K562 (cell line): ENCODE measurements at regions not wholly inside any gene's neighbourhood (a gene's known extent, or its start where the extent isn't known, plus 50 kb on each side); places are given as distances from the start of the nearest gene placed in this dataset.

ENCODE experiments used
- ATAC-seq: fragments of 200-7000 bp; cut with Tn5 transposase; 3 replicates; pipeline ENCODE4 v1.9.1; 2020; ENCODE audit warnings: moderate library complexity
- BruUV-seq: library from RNA; stranded (reverse); fragments of 400-500 nt; replicated peaks from 2 replicates; lab custom pipeline; 2021; lab: Mats Ljungman, UMichigan
- CTCF ChIA-PET: fragments of 300-600 bp; formaldehyde crosslinking; extraction: SDS; loops from one replicate; lab custom pipeline; 2021; ENCODE audit warnings: low intra/inter-chr PET ratio; lab: Yijun Ruan, JAX
- POLR2A ChIA-PET: fragments of 300-600, 350-650 bp; sonication (Branson Sonifier 250); formaldehyde crosslinking; extraction: SDS; loops from one replicate; lab custom pipeline; 2021; ENCODE audit warnings: antibody characterized with exemption, inconsistent platforms; lab: Yijun Ruan, JAX
- DNase-seq, 4 experiments: peaks; one replicate each; pipeline versions ENCODE4 v3.0.0 to v3.0.0-alpha.2; 2011 to 2018; ENCODE audit warnings: low spot score in 3 of 4, mixed read lengths in 3 of 4; ENCODE audit errors: extremely low read depth in 1 of 4
- FAIRE-seq: peaks from 2 replicates; lab custom pipeline; 2011; peaks lifted over from hg19 to GRCh38; lab: Jason Lieb, UNC
- H2AFZ ChIP-seq: 2 replicates; pipeline ENCODE4 v1.6.0; 2011; ENCODE audit warnings: low read depth, low read length, control low read depth, inconsistent platforms
- H3K27ac ChIP-seq: fragments of 200-600 bp; 3 replicates; pipeline ENCODE4 v1.8.0; 2011; ENCODE audit warnings: low read depth, mild to moderate bottlenecking, control low read depth, inconsistent platforms, low read length, moderate library complexity, mixed read lengths; ENCODE audit errors: extremely low read depth
- H3K27me3 ChIP-seq, 2 experiments: fragments of 300-600 bp in 1 of 2; 2 replicates in 1 of 2; 3 replicates in 1 of 2; pipeline versions ENCODE4 v1.6.0 to v1.8.0; 2011; ENCODE audit warnings: inconsistent platforms in 2 of 2, low read length in 2 of 2, mild to moderate bottlenecking in 1 of 2, mixed read lengths in 1 of 2, moderate library complexity in 1 of 2; ENCODE audit not compliant: control insufficient read depth in 2 of 2, insufficient read depth in 2 of 2
- H3K36me3 ChIP-seq: fragments of 300-600 bp; 3 replicates; pipeline ENCODE4 v1.8.0; 2011; ENCODE audit warnings: mild to moderate bottlenecking, low read length, inconsistent platforms; ENCODE audit not compliant: control insufficient read depth, insufficient read depth
- H3K4me1 ChIP-seq, 2 experiments: fragments of 200-600 bp in 1 of 2; replicated peaks in 1 of 2; 2 replicates in 1 of 2; 3 replicates in 1 of 2; pipeline versions ENCODE4 v1.5.1 to v1.8.0; 2011; ENCODE audit warnings: inconsistent platforms in 2 of 2, low read length in 2 of 2, mild to moderate bottlenecking in 1 of 2, mixed read lengths in 1 of 2, moderate library complexity in 1 of 2; ENCODE audit not compliant: control insufficient read depth in 2 of 2, insufficient read depth in 2 of 2
- H3K4me2 ChIP-seq: 2 replicates; pipeline ENCODE4 v1.6.1; 2011; ENCODE audit warnings: low read length, control low read depth, inconsistent platforms, mixed read lengths; ENCODE audit not compliant: insufficient read depth
- H3K4me3 ChIP-seq: fragments of 200-600 bp; sonication (generic), shearing (Covaris generic); 2 replicates; pipeline ENCODE4 v1.5.1; 2016; ENCODE audit warnings: control low read depth, inconsistent platforms
- H3K79me2 ChIP-seq: fragments of 200-600 bp; 3 replicates; pipeline ENCODE4 v1.8.0; 2011; ENCODE audit warnings: low read length, inconsistent platforms; ENCODE audit not compliant: control insufficient read depth, insufficient read depth
- H3K9ac ChIP-seq, 2 experiments: 2 replicates each; pipeline versions ENCODE4 v1.6.0 to v1.6.1; 2011; ENCODE audit warnings: low read depth in 2 of 2, low read length in 2 of 2, control low read depth in 1 of 2, inconsistent platforms in 1 of 2, mild to moderate bottlenecking in 1 of 2, mixed read lengths in 1 of 2; ENCODE audit not compliant: insufficient read depth in 1 of 2
- H3K9me1 ChIP-seq: one replicate; pipeline ENCODE4 v1.6.0; 2011; ENCODE audit warnings: inconsistent platforms, mild to moderate bottlenecking, low read length, moderate library complexity; ENCODE audit not compliant: control insufficient read depth, insufficient read depth
- H3K9me3 ChIP-seq: replicated peaks from 2 replicates; pipeline ENCODE4 v1.5.1; 2011; ENCODE audit warnings: low read depth, low read length, inconsistent platforms; ENCODE audit not compliant: control insufficient read depth, insufficient read depth
- H4K20me1 ChIP-seq: replicated peaks from 2 replicates; pipeline ENCODE4 v1.6.1; 2011; ENCODE audit warnings: low read length, inconsistent platforms, mixed read lengths; ENCODE audit not compliant: control insufficient read depth, insufficient read depth
- AFF1 ChIP-seq, 2 experiments: fragments of 450-650 bp; IDR thresholded peaks; 2 replicates each; pipeline ENCODE4 v1.6.1; 2018; ENCODE audit warnings: mild to moderate bottlenecking in 2 of 2, low read depth in 1 of 2; ENCODE audit not compliant: partially characterized antibody in 2 of 2
- EZH2 ChIP-seq: IDR thresholded peaks from 2 replicates; pipeline ENCODE4 v1.6.1; 2012; ENCODE audit warnings: low read depth, mild to moderate bottlenecking, inconsistent platforms, low read length, borderline replicate concordance
- FOS ChIP-seq: IDR thresholded peaks from 3 replicates; pipeline ENCODE4 v1.6.1; 2011; ENCODE audit not compliant: insufficient read length; ENCODE audit errors: extremely low read depth
- HDAC2 ChIP-seq: fragments of 450-650 bp; IDR thresholded peaks from 2 replicates; pipeline ENCODE4 v1.6.1; 2016; ENCODE audit warnings: mild to moderate bottlenecking
- HNRNPL ChIP-seq: fragments of 200-400 bp; formaldehyde crosslinking; IDR thresholded peaks from 2 replicates; pipeline ENCODE4 v1.6.1; 2017; ENCODE audit warnings: low read depth, mild to moderate bottlenecking, low read length
- KLF16 ChIP-seq: IDR thresholded peaks from 2 replicates; pipeline ENCODE4 v1.6.1; 2016; ENCODE audit warnings: antibody characterized with exemption
- LEF1 ChIP-seq: fragments of 450-650 bp; IDR thresholded peaks from 2 replicates; pipeline ENCODE4 v1.6.1; 2016; ENCODE audit warnings: mild to moderate bottlenecking
- MCM3 ChIP-seq: fragments of 450-650 bp; IDR thresholded peaks from 2 replicates; pipeline ENCODE4 v1.6.1; 2016
- NELFE ChIP-seq: IDR thresholded peaks from 2 replicates; pipeline ENCODE4 v1.6.1; 2011; ENCODE audit warnings: mild to moderate bottlenecking; ENCODE audit not compliant: insufficient read depth, insufficient read length
- NUFIP1 ChIP-seq: fragments of 450-650 bp; IDR thresholded peaks from 2 replicates; pipeline ENCODE4 v1.6.1; 2018; ENCODE audit not compliant: partially characterized antibody
- RNF2 ChIP-seq: sonication (generic); IDR thresholded peaks from 2 replicates; pipeline ENCODE4 v1.6.1; 2016
- RUNX1 ChIP-seq: sonication (generic); IDR thresholded peaks from 2 replicates; pipeline ENCODE4 v1.6.1; 2016; ENCODE audit warnings: antibody characterized with exemption, low read depth
- TCF3 ChIP-seq: sonication (generic); formaldehyde crosslinking; IDR thresholded peaks from 2 replicates; pipeline ENCODE4 v1.4.0; 2020; ENCODE audit warnings: mild to moderate bottlenecking, missing genetic modification reagents
- ZNF12 ChIP-seq: sonication (generic); formaldehyde crosslinking; IDR thresholded peaks from 2 replicates; pipeline ENCODE4 v1.4.0; 2020; ENCODE audit warnings: mild to moderate bottlenecking, missing genetic modification reagents
- WGBS: fragments of 100-300 bp; shearing (Covaris generic); methylation state at CpG from one replicate; pipeline ENCODE4 v1.1.6; 2016; ENCODE audit warnings: low coverage, mixed read lengths; ENCODE audit not compliant: insufficient coverage; ENCODE audit errors: missing lambda C conversion rate; 5-methylcytosine and 5-hydroxymethylcytosine counted together
- in situ Hi-C: fragments of 300-500 bp; cut with MboI; formaldehyde crosslinking; loops from 4 replicates; pipeline ENCODE4 v1.15.0; 2018; ENCODE audit warnings: inconsistent platforms, mixed read lengths
- intact Hi-C: fragments of 100-400 bp; cut with micrococcal nuclease; formaldehyde crosslinking; loops from 2 replicates; pipeline ENCODE4 v1.14.2; 2022
- TF ChIP-seq, protein P1 (sequence below): fragments of 250-450 bp; sonication (Bioruptor Pico); IDR thresholded peaks from 2 replicates; pipeline ENCODE4 v1.4.0; 2020
- TF ChIP-seq, protein P2 (sequence below): fragments of 250-450 bp; sonication (Bioruptor Pico); IDR thresholded peaks from 2 replicates; pipeline ENCODE4 v1.8.0; 2021; ENCODE audit warnings: mild to moderate bottlenecking, moderate library complexity

DNA sequence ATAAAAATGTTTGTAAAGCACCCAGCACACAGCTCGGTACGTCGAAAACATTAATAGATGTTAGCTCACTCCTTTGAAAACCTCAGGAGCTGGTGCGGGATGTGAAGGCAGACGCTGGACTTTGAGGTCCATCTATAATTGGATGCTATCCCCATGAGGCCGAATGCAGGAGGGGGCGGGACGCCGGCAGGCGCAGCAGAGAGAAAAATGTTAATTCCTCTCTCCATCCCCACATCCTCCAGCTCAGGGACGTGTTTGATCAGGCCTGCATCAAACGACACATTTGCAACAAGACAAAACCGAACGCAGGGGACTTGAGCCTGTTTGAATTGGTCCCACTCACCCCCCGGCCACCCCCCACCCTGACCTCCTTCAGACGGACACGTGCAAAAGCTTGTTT lies 231.0 kb downstream of the RBM19 start:
- POLR2A ChIA-PET, result interaction anchor here (0.6 to 1.0 kb wide), 4 partner anchors 10 to 57 kb away, joined by 3 read pairs; no protein-coding TSS in a partner anchor
- no peak for DNase-seq
- no peaks in the 10 kb centered on the region for H3K4me1 ChIP-seq
- TF ChIP-seq, protein P1, sequence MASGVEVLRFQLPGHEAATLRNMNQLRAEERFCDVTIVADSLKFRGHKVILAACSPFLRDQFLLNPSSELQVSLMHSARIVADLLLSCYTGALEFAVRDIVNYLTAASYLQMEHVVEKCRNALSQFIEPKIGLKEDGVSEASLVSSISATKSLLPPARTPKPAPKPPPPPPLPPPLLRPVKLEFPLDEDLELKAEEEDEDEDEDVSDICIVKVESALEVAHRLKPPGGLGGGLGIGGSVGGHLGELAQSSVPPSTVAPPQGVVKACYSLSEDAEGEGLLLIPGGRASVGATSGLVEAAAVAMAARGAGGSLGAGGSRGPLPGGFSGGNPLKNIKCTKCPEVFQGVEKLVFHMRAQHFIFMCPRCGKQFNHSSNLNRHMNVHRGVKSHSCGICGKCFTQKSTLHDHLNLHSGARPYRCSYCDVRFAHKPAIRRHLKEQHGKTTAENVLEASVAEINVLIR, result no peak
- no peak for TF ChIP-seq EZH2
- TF ChIP-seq HNRNPL, result no peak
- TF ChIP-seq LEF1, result no peak
- no peak for TF ChIP-seq RUNX1
- TF ChIP-seq NELFE, result no peak
- no peak for TF ChIP-seq AFF1 (IDR thresholded peaks at IDR 0.05; ENCODE audit: low read depth in 1 of 2, partially characterized antibody in 2 of 2)
- TF ChIP-seq TCF3 (CRISPR knock-in tag), result no peak
- TF ChIP-seq KLF16, result no peak
- no peak for TF ChIP-seq RNF2
- no peak for TF ChIP-seq FOS
- no peak for TF ChIP-seq MCM3
- TF ChIP-seq, protein P2, sequence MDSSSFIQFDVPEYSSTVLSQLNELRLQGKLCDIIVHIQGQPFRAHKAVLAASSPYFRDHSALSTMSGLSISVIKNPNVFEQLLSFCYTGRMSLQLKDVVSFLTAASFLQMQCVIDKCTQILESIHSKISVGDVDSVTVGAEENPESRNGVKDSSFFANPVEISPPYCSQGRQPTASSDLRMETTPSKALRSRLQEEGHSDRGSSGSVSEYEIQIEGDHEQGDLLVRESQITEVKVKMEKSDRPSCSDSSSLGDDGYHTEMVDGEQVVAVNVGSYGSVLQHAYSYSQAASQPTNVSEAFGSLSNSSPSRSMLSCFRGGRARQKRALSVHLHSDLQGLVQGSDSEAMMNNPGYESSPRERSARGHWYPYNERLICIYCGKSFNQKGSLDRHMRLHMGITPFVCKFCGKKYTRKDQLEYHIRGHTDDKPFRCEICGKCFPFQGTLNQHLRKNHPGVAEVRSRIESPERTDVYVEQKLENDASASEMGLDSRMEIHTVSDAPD (CRISPR knock-in tag), result no peak
- no peak for TF ChIP-seq NUFIP1
- no peak for TF ChIP-seq HDAC2
- TF ChIP-seq ZNF12 (CRISPR knock-in tag), result no peak
- TF ChIP-seq, all 486 proteins: peak for 0
- H3K27me3 ChIP-seq, result peaks cover 0 to 9% of the 10 kb centered on the region in 2 experiments; a peak in 2 of 5 replicates
- ATAC-seq (no peak), FAIRE-seq (peak; percentile 26)
- no peaks in the 10 kb centered on the region for H3K36me3 ChIP-seq
- no peak overlapping the region for H2AFZ ChIP-seq
- H4K20me1 ChIP-seq, result peaks cover 5% of the 10 kb centered on the region; the same call in 1 of the 2 replicates
- H3K79me2 ChIP-seq, result no peaks in the 10 kb centered on the region
- intact Hi-C loops (loop anchor here (10.0 kb wide), 1 partner anchor 180 kb away; no protein-coding TSS in a partner anchor), in situ Hi-C loops (no loop called here)
- no peaks in the 10 kb centered on the region for H3K9me1 ChIP-seq
- no TSS peak for BruUV-seq
- H3K4me2 ChIP-seq, result no peak overlapping the region
- no peaks in the 10 kb centered on the region for H3K9me3 ChIP-seq
- 0 out of 4 replicates have a peak overlapping the region, but pooled peaks of 1 of the 2 experiments have one; percentile 13 for H3K9ac ChIP-seq
- CTCF ChIA-PET, result no interaction called here
- no peak overlapping the region for H3K27ac ChIP-seq
- 10% methylated on average over 17 of the region's 17 CpGs for WGBS
- no peak overlapping the region for H3K4me3 ChIP-seq
